Islet of Langerhans (tissue), 1 donor: ENCODE measurements at regions not wholly inside any gene's neighbourhood (a gene's known extent, or its start where the extent isn't known, plus 50 kb on each side); places are given as distances from the start of the nearest gene placed in this dataset.

Source experiments
- FAIRE-seq: peaks from one replicate; lab custom pipeline; 2011; peaks lifted over from hg19 to GRCh38; lab: Jason Lieb, UNC

- peak; percentile 76 for FAIRE-seq
Measured at GRCh38 chr6:23953976-23954375, 172.0 kb upstream of the NRSN1 start.

GRCh38 chr6:23957017-23957416, 169.0 kb upstream of the NRSN1 start:
- no peak for FAIRE-seq

- no peak for FAIRE-seq
Measured at GRCh38 chr6:23964865-23965264, 161.2 kb upstream of the NRSN1 start.

GRCh38 chr6:23969344-23969743, 156.7 kb upstream of the NRSN1 start:
- no peak for FAIRE-seq

- no peak for FAIRE-seq
Measured at GRCh38 chr6:23977706-23978105, 148.3 kb upstream of the NRSN1 start.

GRCh38 chr6:23980965-23981364, 145.1 kb upstream of the NRSN1 start:
- FAIRE-seq: no peak

GRCh38 chr6:23981923-23982322, 144.1 kb upstream of the NRSN1 start:
- no peak for FAIRE-seq

- FAIRE-seq: no peak
Measured at GRCh38 chr6:23983735-23984134, 142.3 kb upstream of the NRSN1 start.

GRCh38 chr6:23985015-23985414, 141.0 kb upstream of the NRSN1 start:
- no peak for FAIRE-seq

- FAIRE-seq: no peak
Measured at GRCh38 chr6:23989885-23990533, 136.0 kb upstream of the NRSN1 start.

GRCh38 chr6:23994013-23994412, 132.0 kb upstream of the NRSN1 start:
- FAIRE-seq: no peak

- FAIRE-seq: no peak
Measured at GRCh38 chr6:24004062-24004461, 122.0 kb upstream of the NRSN1 start.

GRCh38 chr6:24004659-24005058, 121.4 kb upstream of the NRSN1 start:
- FAIRE-seq: no peak

GRCh38 chr6:24006254-24006653, 119.8 kb upstream of the NRSN1 start:
- no peak for FAIRE-seq

- peak; percentile 9 for FAIRE-seq
Measured at GRCh38 chr6:24009319-24009718, 116.7 kb upstream of the NRSN1 start.

GRCh38 chr6:24010133-24010532, 115.9 kb upstream of the NRSN1 start:
- FAIRE-seq: no peak

- FAIRE-seq: no peak
Measured at GRCh38 chr6:24016286-24016685, 109.7 kb upstream of the NRSN1 start.

- no peak for FAIRE-seq
Measured at GRCh38 chr6:24016857-24017256, 109.2 kb upstream of the NRSN1 start.

GRCh38 chr6:24019393-24019792, 106.6 kb upstream of the NRSN1 start:
- FAIRE-seq: no peak

- no peak for FAIRE-seq
Measured at GRCh38 chr6:24019830-24020229, 106.2 kb upstream of the NRSN1 start.

GRCh38 chr6:24026050-24026449, 100.0 kb upstream of the NRSN1 start:
- no peak for FAIRE-seq

GRCh38 chr6:24031496-24031895, 94.5 kb upstream of the NRSN1 start:
- FAIRE-seq: no peak

GRCh38 chr6:24032896-24033688, 92.9 kb upstream of the NRSN1 start:
- no peak for FAIRE-seq

- FAIRE-seq: no peak
Measured at GRCh38 chr6:24043848-24044247, 82.2 kb upstream of the NRSN1 start.
